ENCODE measurements at regions not wholly inside any gene's neighbourhood (a gene's known extent, or its start where the extent isn't known, plus 50 kb on each side); places are given as distances from the start of the nearest gene placed in this dataset.

DNA sequence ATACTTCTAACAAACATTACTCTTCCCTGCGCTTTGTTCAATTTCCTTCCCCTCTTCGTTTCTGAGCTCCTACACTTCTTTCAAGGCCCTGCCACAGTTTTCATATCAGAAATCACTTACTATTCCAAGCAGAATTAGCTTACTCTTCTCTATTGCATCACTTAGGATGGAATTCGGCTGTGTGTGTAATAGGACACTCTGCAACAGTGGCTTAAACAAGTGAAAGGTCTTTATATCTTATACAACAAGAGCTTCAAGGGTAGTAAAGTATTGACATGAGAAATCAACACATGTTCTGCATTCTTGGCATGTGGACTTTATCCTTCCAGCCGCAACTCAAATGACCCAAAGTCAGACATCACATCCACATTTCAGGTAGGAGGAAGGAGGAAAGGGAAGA, 279.6 kb downstream of the PCDH20 start:
- intact Hi-C loops (cut with micrococcal nuclease) = no loop called here

DNA sequence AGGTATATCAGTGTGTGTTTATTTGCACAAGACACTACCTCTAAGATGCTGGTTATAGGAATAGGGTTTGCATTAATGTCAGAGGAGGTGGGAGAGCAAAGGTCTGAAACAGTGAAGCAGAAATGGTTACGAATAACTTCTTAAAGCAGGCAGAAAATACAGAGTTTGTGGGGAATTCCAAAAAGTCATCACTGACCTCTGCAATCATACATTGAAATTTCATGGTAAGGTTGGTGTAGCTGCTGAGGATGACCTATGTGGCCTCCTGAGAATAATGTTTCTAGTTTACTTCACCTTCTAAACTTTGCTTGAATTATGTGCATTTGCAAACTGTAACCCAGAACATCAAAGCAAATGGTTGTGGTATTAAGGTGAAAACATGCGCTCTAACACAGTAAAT, 280.1 kb downstream of the PCDH20 start:
- intact Hi-C loops (cut with micrococcal nuclease) = no loop called here

More for the DNA sequence above, 279.6 kb downstream of the PCDH20 start:
- no peak overlapping the region for H3K4me3 Mint-ChIP-seq
- no peaks in the 10 kb centered on the region for H3K4me1 Mint-ChIP-seq (ENCODE audit: low read depth)
- peaks cover 3% of the 10 kb centered on the region for H3K9me3 Mint-ChIP-seq
- H3K36me3 Mint-ChIP-seq (ENCODE audit: low read depth) = no peaks in the 10 kb centered on the region
- H3K27ac Mint-ChIP-seq = no peak overlapping the region
- TF ChIP-seq, protein P1, sequence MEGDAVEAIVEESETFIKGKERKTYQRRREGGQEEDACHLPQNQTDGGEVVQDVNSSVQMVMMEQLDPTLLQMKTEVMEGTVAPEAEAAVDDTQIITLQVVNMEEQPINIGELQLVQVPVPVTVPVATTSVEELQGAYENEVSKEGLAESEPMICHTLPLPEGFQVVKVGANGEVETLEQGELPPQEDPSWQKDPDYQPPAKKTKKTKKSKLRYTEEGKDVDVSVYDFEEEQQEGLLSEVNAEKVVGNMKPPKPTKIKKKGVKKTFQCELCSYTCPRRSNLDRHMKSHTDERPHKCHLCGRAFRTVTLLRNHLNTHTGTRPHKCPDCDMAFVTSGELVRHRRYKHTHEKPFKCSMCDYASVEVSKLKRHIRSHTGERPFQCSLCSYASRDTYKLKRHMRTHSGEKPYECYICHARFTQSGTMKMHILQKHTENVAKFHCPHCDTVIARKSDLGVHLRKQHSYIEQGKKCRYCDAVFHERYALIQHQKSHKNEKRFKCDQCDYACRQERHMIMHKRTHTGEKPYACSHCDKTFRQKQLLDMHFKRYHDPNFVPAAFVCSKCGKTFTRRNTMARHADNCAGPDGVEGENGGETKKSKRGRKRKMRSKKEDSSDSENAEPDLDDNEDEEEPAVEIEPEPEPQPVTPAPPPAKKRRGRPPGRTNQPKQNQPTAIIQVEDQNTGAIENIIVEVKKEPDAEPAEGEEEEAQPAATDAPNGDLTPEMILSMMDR (IDR thresholded peaks at IDR 0.05) = no peak
- POLR2A ChIA-PET = no interaction called here
- H3K27me3 Mint-ChIP-seq = no peaks in the 10 kb centered on the region
- CTCF ChIA-PET = no interaction called here
- ATAC-seq (no peak), DNase-seq (no peak)

DNA sequence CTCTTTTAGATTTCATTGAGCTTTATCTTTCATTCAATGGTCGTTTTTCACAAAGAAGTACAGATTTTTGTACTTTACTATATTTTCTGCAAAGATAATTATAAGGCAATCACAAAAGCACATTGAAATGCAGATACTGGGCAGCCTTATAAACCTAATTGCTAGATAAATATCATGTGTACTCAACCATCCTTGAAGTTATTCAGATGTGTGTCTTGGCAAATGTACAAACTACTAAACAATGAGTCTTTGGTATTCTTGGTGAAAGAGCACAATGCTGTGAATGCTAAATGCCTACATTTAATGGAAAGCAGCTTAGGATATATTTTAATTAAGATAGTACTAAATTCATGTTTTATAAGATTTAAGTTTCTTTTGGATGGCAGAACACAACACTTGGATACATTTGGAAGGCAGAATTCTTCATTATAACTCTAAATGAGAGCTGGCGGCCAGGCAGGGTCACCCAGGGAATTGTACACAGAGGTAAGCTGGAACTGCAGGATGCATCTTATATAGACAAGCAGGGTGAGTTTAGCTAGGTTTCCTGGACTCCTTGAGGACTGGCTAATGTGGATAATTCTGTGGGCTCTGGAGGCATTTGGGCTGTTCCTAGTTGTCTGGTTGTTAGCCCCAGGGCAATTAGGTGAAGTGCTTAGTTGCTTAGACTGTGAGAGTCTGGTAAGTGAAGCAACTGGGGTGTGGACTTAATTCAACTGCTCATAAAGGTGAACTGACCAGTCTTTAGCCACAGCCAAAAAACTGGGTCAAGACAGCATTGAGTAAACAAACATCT, 286.6 kb downstream of the PCDH20 start:
- TF ChIP-seq, protein P1 (IDR thresholded peaks at IDR 0.05) = no peak
- no peak for DNase-seq
- ChIA-PET CTCF (no interaction called here), POLR2A (no interaction called here)
- ATAC-seq = no peak
- Mint-ChIP-seq H3K36me3 (ENCODE audit: low read depth) (no peaks in the 10 kb centered on the region), H3K9me3 (no peaks in the 10 kb centered on the region), H3K27ac (no peak overlapping the region), H3K4me1 (ENCODE audit: low read depth) (no peaks in the 10 kb centered on the region), H3K4me3 (no peak overlapping the region), H3K27me3 (no peaks in the 10 kb centered on the region)
- intact Hi-C loops (cut with micrococcal nuclease) = no loop called here

More for the DNA sequence above, 280.1 kb downstream of the PCDH20 start:
- no peaks in the 10 kb centered on the region for H3K27me3 Mint-ChIP-seq
- peaks cover 3% of the 10 kb centered on the region for H3K9me3 Mint-ChIP-seq
- no peaks in the 10 kb centered on the region for H3K36me3 Mint-ChIP-seq (ENCODE audit: low read depth)
- ChIA-PET POLR2A (no interaction called here), CTCF (no interaction called here)
- no peak overlapping the region for H3K4me3 Mint-ChIP-seq
- TF ChIP-seq, protein P1 (IDR thresholded peaks at IDR 0.05) = no peak
- no peak for DNase-seq
- H3K27ac Mint-ChIP-seq = no peak overlapping the region
- ATAC-seq = no peak
- H3K4me1 Mint-ChIP-seq (ENCODE audit: low read depth) = no peaks in the 10 kb centered on the region

DNA sequence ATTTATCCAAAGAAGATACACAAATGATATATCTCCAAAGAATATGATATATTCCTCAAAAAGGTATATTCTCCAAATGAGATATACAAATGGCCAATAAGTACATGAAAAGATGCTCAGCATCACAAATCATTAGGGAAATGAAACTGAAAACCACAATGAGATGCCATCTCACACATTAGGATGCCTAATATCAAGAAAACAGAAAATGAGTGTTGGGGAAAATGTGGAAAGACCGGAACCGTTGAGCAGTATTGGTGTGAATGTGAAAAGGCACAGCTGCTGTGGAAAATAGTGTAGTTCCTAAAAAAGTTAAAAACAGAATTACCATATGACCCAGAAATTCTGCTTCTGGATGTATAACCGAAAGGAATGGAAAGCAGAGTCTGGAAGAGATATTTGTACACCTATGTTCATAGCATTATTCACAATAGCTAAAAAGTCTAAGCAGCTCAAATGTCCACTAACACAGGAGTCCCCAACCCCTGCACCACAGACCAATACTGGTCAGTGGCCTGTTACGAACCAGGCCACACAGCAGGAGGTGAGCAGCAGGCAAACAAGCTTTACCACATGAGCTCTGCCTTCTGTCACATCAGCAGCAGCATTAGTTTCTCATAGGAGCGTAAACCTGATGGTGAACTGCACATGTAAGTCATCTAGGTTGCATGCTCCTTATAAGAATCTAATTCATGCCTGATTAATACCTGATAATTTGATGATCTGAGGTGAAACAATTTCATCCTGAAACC, 291.9 kb downstream of the PCDH20 start:
- ChIA-PET CTCF (no interaction called here), POLR2A (no interaction called here)
- Mint-ChIP-seq H3K4me3 (no peak overlapping the region), H3K36me3 (ENCODE audit: low read depth) (no peaks in the 10 kb centered on the region), H3K9me3 (peaks cover 4% of the 10 kb centered on the region), H3K27me3 (no peaks in the 10 kb centered on the region), H3K4me1 (ENCODE audit: low read depth) (no peaks in the 10 kb centered on the region), H3K27ac (no peak overlapping the region)
- ATAC-seq (no peak), DNase-seq (no peak)
- intact Hi-C loops (cut with micrococcal nuclease) = no loop called here
- TF ChIP-seq, protein P1 (IDR thresholded peaks at IDR 0.05) = no peak

DNA sequence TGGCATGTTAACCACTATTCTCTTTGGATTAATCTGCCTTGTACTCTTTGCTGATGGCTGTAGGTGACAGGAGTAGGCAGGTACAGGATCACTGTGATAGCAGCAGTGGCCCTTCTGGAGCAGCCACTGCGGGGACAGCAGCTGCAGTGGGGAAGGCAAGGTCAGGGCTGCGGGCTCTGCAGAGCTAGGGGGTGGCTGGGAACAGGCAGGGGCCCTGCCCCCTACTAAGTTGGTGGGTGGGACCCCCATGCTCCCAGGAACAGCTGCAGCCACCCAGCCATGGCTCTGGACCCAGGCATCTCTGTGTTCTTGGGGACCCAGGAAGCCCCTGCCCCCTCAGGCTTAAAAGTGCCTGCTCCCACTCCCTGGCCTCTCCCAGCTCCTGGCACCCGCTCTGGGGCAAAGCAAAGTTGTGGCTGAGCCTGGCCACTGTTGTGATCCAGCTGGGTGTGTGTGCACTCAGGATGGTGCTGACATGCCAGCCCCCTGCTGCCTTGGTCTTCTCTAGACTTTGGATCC, 302.4 kb downstream of the PCDH20 start:
- POLR2A ChIA-PET = no interaction called here

More for the DNA sequence above, 302.4 kb downstream of the PCDH20 start:
- DNase-seq (no peak), ATAC-seq (no peak)
- Mint-ChIP-seq H3K4me1 (ENCODE audit: low read depth) (no peaks in the 10 kb centered on the region), H3K27me3 (no peaks in the 10 kb centered on the region), H3K9me3 (peaks cover 6% of the 10 kb centered on the region), H3K27ac (no peak overlapping the region), H3K4me3 (no peak overlapping the region), H3K36me3 (ENCODE audit: low read depth) (no peaks in the 10 kb centered on the region)
- CTCF ChIA-PET = no interaction called here
- TF ChIP-seq, protein P1 (IDR thresholded peaks at IDR 0.05) = no peak
- intact Hi-C loops (cut with micrococcal nuclease) = no loop called here
